ENCODE measurements at regions not wholly inside any gene's neighbourhood (a gene's known extent, or its start where the extent isn't known, plus 50 kb on each side); places are given as distances from the start of the nearest gene placed in this dataset.

DNA sequence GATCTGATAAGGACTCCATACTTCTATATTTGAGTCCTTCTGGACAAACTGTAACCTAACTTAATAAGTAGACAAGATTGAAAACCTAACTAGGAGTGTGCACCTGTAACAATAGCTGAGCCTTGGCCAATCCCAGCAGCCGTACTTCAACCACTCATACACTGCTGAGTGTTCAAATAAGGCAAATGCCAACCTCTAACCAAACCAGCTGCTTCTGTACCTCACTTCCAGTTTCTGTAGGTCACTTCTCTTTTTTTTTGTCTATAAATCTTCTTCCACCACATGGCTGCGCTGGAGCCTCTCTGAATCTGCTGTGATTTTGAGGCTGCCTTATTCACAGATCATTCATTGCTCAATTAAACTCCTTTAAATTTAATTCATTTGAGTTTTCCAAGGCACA is 753.2 kb downstream of the DNAJB9 start:
- no peak overlapping the region for H2AFZ ChIP-seq
- no peaks in the 10 kb centered on the region for H3K79me2 ChIP-seq
- H3K4me3 ChIP-seq (ENCODE audit: low read depth, low read length): no peak overlapping the region
- TF ChIP-seq, protein P1, sequence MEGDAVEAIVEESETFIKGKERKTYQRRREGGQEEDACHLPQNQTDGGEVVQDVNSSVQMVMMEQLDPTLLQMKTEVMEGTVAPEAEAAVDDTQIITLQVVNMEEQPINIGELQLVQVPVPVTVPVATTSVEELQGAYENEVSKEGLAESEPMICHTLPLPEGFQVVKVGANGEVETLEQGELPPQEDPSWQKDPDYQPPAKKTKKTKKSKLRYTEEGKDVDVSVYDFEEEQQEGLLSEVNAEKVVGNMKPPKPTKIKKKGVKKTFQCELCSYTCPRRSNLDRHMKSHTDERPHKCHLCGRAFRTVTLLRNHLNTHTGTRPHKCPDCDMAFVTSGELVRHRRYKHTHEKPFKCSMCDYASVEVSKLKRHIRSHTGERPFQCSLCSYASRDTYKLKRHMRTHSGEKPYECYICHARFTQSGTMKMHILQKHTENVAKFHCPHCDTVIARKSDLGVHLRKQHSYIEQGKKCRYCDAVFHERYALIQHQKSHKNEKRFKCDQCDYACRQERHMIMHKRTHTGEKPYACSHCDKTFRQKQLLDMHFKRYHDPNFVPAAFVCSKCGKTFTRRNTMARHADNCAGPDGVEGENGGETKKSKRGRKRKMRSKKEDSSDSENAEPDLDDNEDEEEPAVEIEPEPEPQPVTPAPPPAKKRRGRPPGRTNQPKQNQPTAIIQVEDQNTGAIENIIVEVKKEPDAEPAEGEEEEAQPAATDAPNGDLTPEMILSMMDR (IDR thresholded peaks at IDR 0.05): no peak
- no peak overlapping the region for H3K4me2 ChIP-seq (ENCODE audit: low read length)
- no peaks in the 10 kb centered on the region for H3K27me3 ChIP-seq (ENCODE audit: control insufficient read depth, insufficient read depth, low read length)
- no peaks in the 10 kb centered on the region for H3K4me1 ChIP-seq
- no peaks in the 10 kb centered on the region for H3K36me3 ChIP-seq (ENCODE audit: control insufficient read depth, insufficient read depth, low read length)
- no peak overlapping the region for H3K27ac ChIP-seq
- no peaks in the 10 kb centered on the region for H3K9me3 ChIP-seq (ENCODE audit: control insufficient read depth, low read length)
- no peak overlapping the region for H3K9ac ChIP-seq

DNA sequence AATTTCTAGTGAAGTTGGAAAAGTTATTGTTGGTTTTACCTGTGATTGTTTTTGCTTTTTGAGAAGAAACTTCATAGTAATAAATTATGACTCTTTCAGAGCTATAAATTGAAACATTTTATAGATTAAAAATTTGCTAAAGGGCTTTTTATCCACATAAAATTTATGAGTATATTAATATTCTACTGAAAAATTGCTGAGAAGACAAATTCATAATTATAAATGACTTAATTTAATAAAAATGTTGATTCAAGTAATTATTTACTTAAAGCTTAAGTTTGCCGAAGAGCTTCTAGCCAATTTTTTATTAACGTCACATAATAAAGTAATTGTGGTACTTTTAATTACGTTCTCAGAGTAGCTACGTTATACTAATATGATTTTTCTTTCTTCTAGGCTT is 761.7 kb downstream of the DNAJB9 start:
- no peak overlapping the region for H2AFZ ChIP-seq

DNA sequence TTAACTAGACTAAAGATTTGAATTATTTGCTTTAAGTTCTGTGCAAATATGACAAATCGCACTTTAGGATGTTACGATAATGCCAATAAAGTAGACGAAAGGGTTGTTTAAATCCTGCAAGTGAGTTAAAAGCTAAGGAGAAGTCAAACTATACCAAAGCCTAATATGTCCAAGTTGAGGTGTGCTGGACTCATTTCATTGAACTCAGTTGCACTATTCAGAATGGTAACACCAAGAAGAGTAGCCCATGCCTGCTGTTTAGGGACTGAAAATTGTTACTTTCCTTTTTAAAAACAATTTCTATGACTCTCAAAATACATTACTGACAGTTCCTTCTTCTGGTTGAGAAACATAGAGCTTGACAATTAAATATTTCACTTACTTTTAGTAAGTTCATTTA is 766.3 kb downstream of the DNAJB9 start:
- Histone ChIP-seq H3K4me3 (ENCODE audit: low read depth, low read length) (no peak overlapping the region), H3K9ac (no peak overlapping the region), H3K27me3 (ENCODE audit: control insufficient read depth, insufficient read depth, low read length) (no peaks in the 10 kb centered on the region), H3K27ac (no peak overlapping the region), H3K4me2 (ENCODE audit: low read length) (no peak overlapping the region), H3K36me3 (ENCODE audit: control insufficient read depth, insufficient read depth, low read length) (no peaks in the 10 kb centered on the region), H2AFZ (no peak overlapping the region), H3K79me2 (no peaks in the 10 kb centered on the region), H3K9me3 (ENCODE audit: control insufficient read depth, low read length) (no peaks in the 10 kb centered on the region), H3K4me1 (no peaks in the 10 kb centered on the region)
- TF ChIP-seq, protein P1 (IDR thresholded peaks at IDR 0.05): no peak

More for the DNA sequence above, 761.7 kb downstream of the DNAJB9 start:
- Histone ChIP-seq H3K4me3 (ENCODE audit: low read depth, low read length) (no peak overlapping the region), H3K27ac (no peak overlapping the region), H3K27me3 (ENCODE audit: control insufficient read depth, insufficient read depth, low read length) (no peaks in the 10 kb centered on the region), H3K79me2 (no peaks in the 10 kb centered on the region), H3K4me1 (no peaks in the 10 kb centered on the region), H3K36me3 (ENCODE audit: control insufficient read depth, insufficient read depth, low read length) (no peaks in the 10 kb centered on the region), H3K4me2 (ENCODE audit: low read length) (no peak overlapping the region), H3K9ac (no peak overlapping the region), H3K9me3 (ENCODE audit: control insufficient read depth, low read length) (no peaks in the 10 kb centered on the region)
- TF ChIP-seq, protein P1 (IDR thresholded peaks at IDR 0.05): no peak

DNA sequence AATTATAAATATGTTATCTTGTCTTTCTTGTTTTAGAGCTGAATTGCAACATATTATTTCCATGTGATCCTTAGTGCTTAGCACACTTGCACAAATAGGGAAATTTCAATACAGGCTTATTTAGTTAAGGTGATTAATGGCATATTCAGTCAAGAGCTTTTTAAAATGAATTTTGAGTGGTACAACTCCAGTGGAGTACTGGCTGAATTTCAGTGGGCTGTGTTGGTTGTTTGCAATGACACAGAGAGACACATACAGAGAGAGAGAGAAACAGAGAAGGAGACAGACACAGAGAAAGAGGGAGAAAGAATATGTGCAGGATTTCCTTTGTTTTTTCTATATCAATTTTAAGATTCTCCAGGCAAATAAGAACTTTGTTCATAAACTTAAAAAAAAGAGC is 766.9 kb downstream of the DNAJB9 start:
- Histone ChIP-seq H3K27ac (no peak overlapping the region), H2AFZ (no peak overlapping the region), H3K4me1 (no peaks in the 10 kb centered on the region), H3K79me2 (no peaks in the 10 kb centered on the region), H3K27me3 (ENCODE audit: control insufficient read depth, insufficient read depth, low read length) (no peaks in the 10 kb centered on the region), H3K9me3 (ENCODE audit: control insufficient read depth, low read length) (no peaks in the 10 kb centered on the region), H3K36me3 (ENCODE audit: control insufficient read depth, insufficient read depth, low read length) (no peaks in the 10 kb centered on the region), H3K4me3 (ENCODE audit: low read depth, low read length) (no peak overlapping the region), H3K9ac (no peak overlapping the region), H3K4me2 (ENCODE audit: low read length) (no peak overlapping the region)
- TF ChIP-seq, protein P1 (IDR thresholded peaks at IDR 0.05): no peak

DNA sequence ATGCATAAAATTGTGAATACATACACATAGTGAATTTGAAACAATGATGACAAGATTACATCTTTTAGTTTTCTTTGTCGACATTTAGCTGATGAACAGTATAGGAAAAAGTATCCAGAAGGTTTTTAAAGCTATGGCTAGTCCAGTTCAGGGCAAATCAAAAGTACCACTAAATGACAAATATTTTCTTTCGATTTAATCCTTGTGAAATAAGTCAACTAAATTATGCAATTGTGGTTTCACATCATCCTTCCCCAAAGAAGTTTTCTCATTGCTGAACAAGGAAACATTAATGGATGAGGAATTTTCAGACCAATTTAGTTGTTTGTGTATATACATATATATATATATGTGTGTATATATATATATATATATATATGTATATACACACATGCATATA is 774.0 kb downstream of the DNAJB9 start:
- Histone ChIP-seq H3K9me3 (ENCODE audit: control insufficient read depth, low read length) (no peaks in the 10 kb centered on the region), H3K36me3 (ENCODE audit: control insufficient read depth, insufficient read depth, low read length) (no peaks in the 10 kb centered on the region), H3K4me3 (ENCODE audit: low read depth, low read length) (no peak overlapping the region), H3K4me2 (ENCODE audit: low read length) (no peak overlapping the region), H3K9ac (no peak overlapping the region), H3K27ac (no peak overlapping the region), H3K27me3 (ENCODE audit: control insufficient read depth, insufficient read depth, low read length) (no peaks in the 10 kb centered on the region), H3K4me1 (no peaks in the 10 kb centered on the region), H3K79me2 (no peaks in the 10 kb centered on the region), H2AFZ (no peak overlapping the region)
- TF ChIP-seq, protein P1 (IDR thresholded peaks at IDR 0.05): no peak
